ENCODE measurements at regions not wholly inside any gene's neighbourhood (a gene's known extent, or its start where the extent isn't known, plus 50 kb on each side); places are given as distances from the start of the nearest gene placed in this dataset.

GRCh38 chr1:22275626-22276395 is 132.9 kb upstream of the WNT4 start:
- no peak overlapping the region for H3K14ac ChIP-seq (ENCODE audit: low read length)
- H3K4me2 ChIP-seq (ENCODE audit: insufficient read depth, low read length, poor library complexity, severe bottlenecking), result no peak overlapping the region
- H3K36me3 ChIP-seq (replicated peaks in 1 of 2; ENCODE audit: control insufficient read depth in 2 of 2, insufficient read depth in 2 of 2, low read length in 2 of 2), result no peaks in the 10 kb centered on the region
- no CpG with 5 or more reads among the region's 16 CpGs for WGBS, 2 donors (ENCODE audit: extremely low coverage in 2 of 2, insufficient read length in 2 of 2, insufficient replicate concordance in 1 of 2)
- no peak overlapping the region for H3K18ac ChIP-seq (ENCODE audit: low read length)
- H2BK120ac ChIP-seq (ENCODE audit: low read depth, low read length), result no peak overlapping the region
- no peaks in the 10 kb centered on the region for H3K79me1 ChIP-seq (ENCODE audit: low read depth, low read length)
- no peak overlapping the region for H4K8ac ChIP-seq (ENCODE audit: low read depth, low read length)
- H4K91ac ChIP-seq (ENCODE audit: low read depth, low read length, poor library complexity), result no peak overlapping the region
- H2BK5ac ChIP-seq (ENCODE audit: low read length), result no peak overlapping the region
- H3K23ac ChIP-seq (ENCODE audit: low read depth, low read length, poor library complexity), result no peak overlapping the region
- no peaks in the 10 kb centered on the region for H3K4me1 ChIP-seq (ENCODE audit: control insufficient read depth in 2 of 2, insufficient read depth in 1 of 2, low read depth in 1 of 2, low read length in 2 of 2)
- H3K9me3 ChIP-seq (replicated peaks in 1 of 2; ENCODE audit: control insufficient read depth in 2 of 2, insufficient read depth in 1 of 2, low read depth in 1 of 2, low read length in 2 of 2), result no peaks in the 10 kb centered on the region
- H2AK5ac ChIP-seq (ENCODE audit: low read depth, low read length), result no peak overlapping the region
- H3K27ac ChIP-seq (replicated peaks; ENCODE audit: low read length), result no peak overlapping the region
- peaks cover 0 to 43% (median 30%) of the 10 kb centered on the region in 3 experiments for H3K27me3 ChIP-seq (ENCODE audit: control insufficient read depth in 3 of 3, insufficient read depth in 3 of 3, low read depth in 1 of 3, low read length in 3 of 3)
- H3K4ac ChIP-seq (ENCODE audit: low read length), result no peak overlapping the region
- no peak overlapping the region for H2AFZ ChIP-seq (ENCODE audit: low read length)
- H2BK12ac ChIP-seq (ENCODE audit: low read length), result no peak overlapping the region
- no peak overlapping the region for H2BK15ac ChIP-seq (ENCODE audit: low read length)
- no peak overlapping the region for H3K4me3 ChIP-seq (ENCODE audit: low read length in 2 of 2)
- peak overlapping the region; percentile 32 for H3K9ac ChIP-seq (ENCODE audit: low read depth, low read length, poor library complexity)
- DNase-seq (ENCODE audit: low spot score), result peak; percentile 39

GRCh38 chr1:22276396-22276748 is 133.5 kb upstream of the WNT4 start:
- Histone ChIP-seq H3K4me1 (ENCODE audit: control insufficient read depth in 2 of 2, insufficient read depth in 1 of 2, low read depth in 1 of 2, low read length in 2 of 2) (no peaks in the 10 kb centered on the region), H3K79me1 (ENCODE audit: low read depth, low read length) (no peaks in the 10 kb centered on the region), H2AFZ (ENCODE audit: low read length) (no peak overlapping the region), H3K4me3 (ENCODE audit: low read length in 2 of 2) (no peak overlapping the region), H3K27ac (replicated peaks; ENCODE audit: low read length) (no peak overlapping the region), H4K8ac (ENCODE audit: low read depth, low read length) (no peak overlapping the region), H3K9me3 (replicated peaks in 1 of 2; ENCODE audit: control insufficient read depth in 2 of 2, insufficient read depth in 1 of 2, low read depth in 1 of 2, low read length in 2 of 2) (no peaks in the 10 kb centered on the region), H4K91ac (ENCODE audit: low read depth, low read length, poor library complexity) (no peak overlapping the region), H3K27me3 (ENCODE audit: control insufficient read depth in 3 of 3, insufficient read depth in 3 of 3, low read depth in 1 of 3, low read length in 3 of 3) (peaks cover 0 to 38% (median 30%) of the 10 kb centered on the region in 3 experiments), H2BK12ac (ENCODE audit: low read length) (no peak overlapping the region), H2BK15ac (ENCODE audit: low read length) (no peak overlapping the region), H3K9ac (ENCODE audit: low read depth, low read length, poor library complexity) (no peak overlapping the region), H3K18ac (ENCODE audit: low read length) (no peak overlapping the region), H2BK5ac (ENCODE audit: low read length) (no peak overlapping the region), H3K4ac (ENCODE audit: low read length) (no peak overlapping the region), H3K23ac (ENCODE audit: low read depth, low read length, poor library complexity) (no peak overlapping the region), H2BK120ac (ENCODE audit: low read depth, low read length) (no peak overlapping the region), H3K14ac (ENCODE audit: low read length) (no peak overlapping the region), H3K4me2 (ENCODE audit: insufficient read depth, low read length, poor library complexity, severe bottlenecking) (no peak overlapping the region), H3K36me3 (replicated peaks in 1 of 2; ENCODE audit: control insufficient read depth in 2 of 2, insufficient read depth in 2 of 2, low read length in 2 of 2) (no peaks in the 10 kb centered on the region), H2AK5ac (ENCODE audit: low read depth, low read length) (no peak overlapping the region)
- no peak for DNase-seq (ENCODE audit: low spot score)
- no CpG with 5 or more reads among the region's 1 CpG for WGBS, 2 donors (ENCODE audit: extremely low coverage in 2 of 2, insufficient read length in 2 of 2, insufficient replicate concordance in 1 of 2)

DNA sequence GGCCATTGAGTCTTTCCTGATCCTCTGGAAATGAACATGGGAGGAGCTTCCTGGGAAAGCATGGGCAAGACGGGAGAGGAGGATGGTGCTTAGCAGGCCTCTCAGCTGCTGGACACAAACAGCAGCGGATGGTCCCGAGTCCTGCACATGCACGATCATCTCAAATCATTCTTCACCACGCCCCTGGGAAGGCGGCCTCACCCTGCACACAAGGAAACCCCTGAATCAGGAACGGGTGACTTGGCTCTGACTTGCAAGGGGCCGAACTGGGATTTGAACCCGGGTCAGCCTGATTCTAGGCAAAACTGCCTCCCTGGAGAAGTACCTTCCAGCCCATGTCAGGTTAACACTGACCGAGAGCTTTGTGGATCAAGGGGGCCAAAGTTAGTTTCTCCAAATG is 134.8 kb upstream of the WNT4 start:
- Histone ChIP-seq H3K36me3 (replicated peaks in 1 of 2; ENCODE audit: control insufficient read depth in 2 of 2, insufficient read depth in 2 of 2, low read length in 2 of 2) (no peaks in the 10 kb centered on the region), H2BK12ac (ENCODE audit: low read length) (no peak overlapping the region), H3K18ac (ENCODE audit: low read length) (no peak overlapping the region), H3K4me2 (ENCODE audit: insufficient read depth, low read length, poor library complexity, severe bottlenecking) (no peak overlapping the region), H3K4me1 (ENCODE audit: control insufficient read depth in 2 of 2, insufficient read depth in 1 of 2, low read depth in 1 of 2, low read length in 2 of 2) (no peaks in the 10 kb centered on the region), H3K23ac (ENCODE audit: low read depth, low read length, poor library complexity) (no peak overlapping the region), H3K9ac (ENCODE audit: low read depth, low read length, poor library complexity) (no peak overlapping the region), H2BK15ac (ENCODE audit: low read length) (no peak overlapping the region), H3K14ac (ENCODE audit: low read length) (no peak overlapping the region), H3K79me1 (ENCODE audit: low read depth, low read length) (no peaks in the 10 kb centered on the region), H3K27ac (replicated peaks; ENCODE audit: low read length) (no peak overlapping the region), H2AFZ (ENCODE audit: low read length) (no peak overlapping the region), H2AK5ac (ENCODE audit: low read depth, low read length) (no peak overlapping the region), H3K4ac (ENCODE audit: low read length) (no peak overlapping the region), H2BK120ac (ENCODE audit: low read depth, low read length) (no peak overlapping the region), H4K91ac (ENCODE audit: low read depth, low read length, poor library complexity) (no peak overlapping the region), H3K4me3 (ENCODE audit: low read length in 2 of 2) (no peak overlapping the region), H3K27me3 (ENCODE audit: control insufficient read depth in 3 of 3, insufficient read depth in 3 of 3, low read depth in 1 of 3, low read length in 3 of 3) (peaks cover 0 to 36% (median 26%) of the 10 kb centered on the region in 3 experiments), H3K9me3 (replicated peaks in 1 of 2; ENCODE audit: control insufficient read depth in 2 of 2, insufficient read depth in 1 of 2, low read depth in 1 of 2, low read length in 2 of 2) (no peaks in the 10 kb centered on the region), H4K8ac (ENCODE audit: low read depth, low read length) (no peak overlapping the region), H2BK5ac (ENCODE audit: low read length) (no peak overlapping the region)
- no CpG with 5 or more reads among the region's 10 CpGs for WGBS, 2 donors (ENCODE audit: extremely low coverage in 2 of 2, insufficient read length in 2 of 2, insufficient replicate concordance in 1 of 2)
- no peak for DNase-seq (ENCODE audit: low spot score)

DNA sequence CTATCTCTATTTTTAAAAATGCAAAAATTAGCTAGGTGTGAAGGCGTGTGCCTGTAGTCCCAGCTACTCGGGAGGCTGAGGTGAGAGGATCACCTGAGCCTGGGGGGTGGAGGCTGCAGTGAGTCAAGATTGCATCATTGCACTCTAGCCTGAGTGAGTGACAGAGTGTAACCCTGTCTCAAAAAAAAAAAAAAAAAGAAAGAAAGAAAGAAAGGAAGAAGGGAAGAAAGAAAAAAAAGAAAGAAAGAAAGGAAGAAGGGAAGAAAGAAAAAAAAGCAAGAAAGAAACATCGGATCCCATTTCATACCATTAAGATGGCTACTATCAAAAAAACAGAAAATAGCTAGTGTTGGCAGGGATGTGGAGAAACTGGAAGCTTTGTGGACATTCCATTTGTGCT is 136.8 kb upstream of the WNT4 start:
- Histone ChIP-seq H2BK5ac (ENCODE audit: low read length) (no peak overlapping the region), H3K14ac (ENCODE audit: low read length) (no peak overlapping the region), H3K4ac (ENCODE audit: low read length) (no peak overlapping the region), H3K18ac (ENCODE audit: low read length) (no peak overlapping the region), H3K9me3 (replicated peaks in 1 of 2; ENCODE audit: control insufficient read depth in 2 of 2, insufficient read depth in 1 of 2, low read depth in 1 of 2, low read length in 2 of 2) (no peaks in the 10 kb centered on the region), H4K8ac (ENCODE audit: low read depth, low read length) (no peak overlapping the region), H3K4me2 (ENCODE audit: insufficient read depth, low read length, poor library complexity, severe bottlenecking) (no peak overlapping the region), H3K36me3 (replicated peaks in 1 of 2; ENCODE audit: control insufficient read depth in 2 of 2, insufficient read depth in 2 of 2, low read length in 2 of 2) (no peaks in the 10 kb centered on the region), H3K4me3 (ENCODE audit: low read length in 2 of 2) (no peak overlapping the region), H2AFZ (ENCODE audit: low read length) (no peak overlapping the region), H2AK5ac (ENCODE audit: low read depth, low read length) (no peak overlapping the region), H2BK15ac (ENCODE audit: low read length) (no peak overlapping the region), H3K4me1 (ENCODE audit: control insufficient read depth in 2 of 2, insufficient read depth in 1 of 2, low read depth in 1 of 2, low read length in 2 of 2) (no peaks in the 10 kb centered on the region), H4K91ac (ENCODE audit: low read depth, low read length, poor library complexity) (no peak overlapping the region), H3K79me1 (ENCODE audit: low read depth, low read length) (no peaks in the 10 kb centered on the region), H2BK12ac (ENCODE audit: low read length) (no peak overlapping the region), H3K9ac (ENCODE audit: low read depth, low read length, poor library complexity) (no peak overlapping the region), H3K27me3 (ENCODE audit: control insufficient read depth in 3 of 3, insufficient read depth in 3 of 3, low read depth in 1 of 3, low read length in 3 of 3) (peaks cover 0 to 26% (median 17%) of the 10 kb centered on the region in 3 experiments), H3K23ac (ENCODE audit: low read depth, low read length, poor library complexity) (no peak overlapping the region), H2BK120ac (ENCODE audit: low read depth, low read length) (no peak overlapping the region), H3K27ac (replicated peaks; ENCODE audit: low read length) (no peak overlapping the region)
- no peak for DNase-seq (ENCODE audit: low spot score)
- no CpG with 5 or more reads among the region's 3 CpGs for WGBS, 2 donors (ENCODE audit: extremely low coverage in 2 of 2, insufficient read length in 2 of 2, insufficient replicate concordance in 1 of 2)
